Urinary bladder (tissue), 3 donors: ENCODE measurements at regions not wholly inside any gene's neighbourhood (a gene's known extent, or its start where the extent isn't known, plus 50 kb on each side); places are given as distances from the start of the nearest gene placed in this dataset.

Source experiments
- DNase-seq: peaks from one replicate; pipeline ENCODE4 v3.0.0-alpha.2; 2015; ENCODE audit errors: extremely low spot score
- H3K27ac ChIP-seq: one replicate; pipeline ENCODE4 v1.5.1; 2013; ENCODE audit warnings: low read depth, mild to moderate bottlenecking, moderate library complexity
- H3K36me3 ChIP-seq: one replicate; pipeline ENCODE4 v1.6.1; 2013; ENCODE audit warnings: mild to moderate bottlenecking, moderate library complexity; ENCODE audit not compliant: insufficient read depth
- H3K4me1 ChIP-seq: one replicate; pipeline ENCODE4 v1.6.1; 2013; ENCODE audit warnings: mild to moderate bottlenecking, moderate library complexity; ENCODE audit not compliant: insufficient read depth
- H3K4me3 ChIP-seq: one replicate; pipeline ENCODE4 v1.5.1; 2013; ENCODE audit warnings: low read depth, low read length
- WGBS: extraction: QIAGEN DNeasy Blood & Tissue Kit; methylation state at CpG from one replicate; pipeline ENCODE4 v1.1.7; 2013; 5-methylcytosine and 5-hydroxymethylcytosine counted together
- donor health status: healthy with polysubstance abuse.
- donor health status: healthy.

DNA sequence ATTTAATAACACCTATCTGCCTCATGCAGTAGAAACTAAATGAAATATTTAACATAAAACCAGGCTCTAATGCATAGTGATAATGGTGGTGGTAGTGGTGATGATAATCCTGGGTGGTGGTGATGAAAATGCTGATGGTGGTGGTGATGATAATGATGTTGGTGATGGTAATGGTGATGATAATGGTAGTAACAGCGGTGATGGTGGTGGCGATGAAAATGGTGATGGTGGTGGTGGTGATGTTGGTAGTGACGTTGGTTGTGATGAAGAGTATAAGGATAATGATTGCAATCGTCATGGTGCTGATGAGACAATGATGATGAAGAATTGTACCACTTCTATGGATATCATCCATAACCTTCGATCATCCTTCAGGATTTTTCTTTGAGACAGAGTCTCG, 173.7 kb upstream of the CDH11 start:
- no peaks in the 10 kb centered on the region for H3K4me1 ChIP-seq
- 99% methylated on average over 6 of the region's 6 CpGs for WGBS
- H3K36me3 ChIP-seq = no peaks in the 10 kb centered on the region
- no peak overlapping the region for H3K27ac ChIP-seq
- DNase-seq = no peak
- no peak overlapping the region for H3K4me3 ChIP-seq

GRCh38 chr16:65294708-65295107, 172.8 kb upstream of the CDH11 start:
- no peak overlapping the region for H3K4me3 ChIP-seq
- no peaks in the 10 kb centered on the region for H3K4me1 ChIP-seq
- no peak for DNase-seq
- H3K36me3 ChIP-seq = no peaks in the 10 kb centered on the region
- 85% methylated on average over 2 of the region's 2 CpGs for WGBS
- no peak overlapping the region for H3K27ac ChIP-seq

GRCh38 chr16:65294165-65294564, 172.3 kb upstream of the CDH11 start:
- Histone ChIP-seq H3K27ac (no peak overlapping the region), H3K4me1 (no peaks in the 10 kb centered on the region), H3K36me3 (no peaks in the 10 kb centered on the region), H3K4me3 (no peak overlapping the region)
- no peak for DNase-seq
- 85% methylated on average over 3 of the region's 3 CpGs for WGBS

- no peak for DNase-seq
- no peaks in the 10 kb centered on the region for H3K4me1 ChIP-seq
- no peaks in the 10 kb centered on the region for H3K36me3 ChIP-seq
- no peak overlapping the region for H3K4me3 ChIP-seq
- H3K27ac ChIP-seq = no peak overlapping the region
- 86% methylated on average over 4 of the region's 4 CpGs for WGBS
Observed at GRCh38 chr16:65289022-65289421, 167.2 kb upstream of the CDH11 start.

GRCh38 chr16:65287307-65287706, 165.4 kb upstream of the CDH11 start:
- no peak overlapping the region for H3K4me3 ChIP-seq
- no peaks in the 10 kb centered on the region for H3K36me3 ChIP-seq
- no peak overlapping the region for H3K27ac ChIP-seq
- DNase-seq = no peak
- no peaks in the 10 kb centered on the region for H3K4me1 ChIP-seq
- WGBS = 65% methylated on average over 2 of the region's 2 CpGs

DNA sequence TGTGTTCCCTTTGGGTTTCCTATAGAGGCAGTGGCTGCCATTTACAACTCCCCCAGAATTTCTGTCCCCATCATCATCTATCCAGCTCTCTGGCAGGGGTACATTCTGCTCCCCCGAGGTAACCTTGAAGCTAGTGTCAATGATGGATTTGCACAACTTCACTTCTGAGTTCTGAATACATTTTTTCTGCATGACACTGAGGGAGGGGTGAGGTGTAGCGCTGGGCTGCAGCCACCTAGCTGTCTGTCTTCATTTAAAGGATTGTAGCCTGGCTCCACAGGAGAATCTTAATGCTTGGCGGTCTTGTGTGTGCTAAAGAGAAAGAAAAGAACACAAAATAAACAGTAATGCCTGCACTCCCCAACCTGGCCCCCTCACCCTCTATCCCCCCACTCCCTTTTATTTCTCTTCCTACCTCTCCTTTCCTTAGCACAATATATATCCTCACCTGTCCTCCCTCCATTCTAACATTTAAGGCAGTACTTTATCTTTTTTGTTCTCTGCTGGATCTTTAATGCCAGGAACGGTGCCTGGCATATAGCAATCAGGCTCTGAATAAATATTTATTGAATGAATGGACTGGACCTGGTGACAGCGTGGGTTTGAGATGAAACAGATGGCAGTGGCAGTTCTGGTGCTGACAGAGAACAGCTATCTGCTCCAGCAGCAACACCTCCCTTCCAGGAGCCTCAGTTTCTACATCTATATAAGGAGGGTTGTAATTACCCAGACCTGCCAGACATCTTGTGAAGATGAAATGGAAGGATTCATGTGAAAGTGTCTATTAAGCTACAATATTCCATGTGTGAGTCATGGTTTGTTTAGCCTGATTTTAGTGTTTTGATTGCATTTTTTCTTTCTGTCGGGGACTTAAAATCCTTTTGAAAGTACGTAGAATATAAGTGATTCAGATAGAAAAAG, 163.5 kb upstream of the CDH11 start:
- no peaks in the 10 kb centered on the region for H3K36me3 ChIP-seq
- WGBS = 53% methylated on average over 7 of the region's 7 CpGs
- no peaks in the 10 kb centered on the region for H3K4me1 ChIP-seq
- no peak for DNase-seq
- no peak overlapping the region for H3K4me3 ChIP-seq
- H3K27ac ChIP-seq = no peak overlapping the region

DNA sequence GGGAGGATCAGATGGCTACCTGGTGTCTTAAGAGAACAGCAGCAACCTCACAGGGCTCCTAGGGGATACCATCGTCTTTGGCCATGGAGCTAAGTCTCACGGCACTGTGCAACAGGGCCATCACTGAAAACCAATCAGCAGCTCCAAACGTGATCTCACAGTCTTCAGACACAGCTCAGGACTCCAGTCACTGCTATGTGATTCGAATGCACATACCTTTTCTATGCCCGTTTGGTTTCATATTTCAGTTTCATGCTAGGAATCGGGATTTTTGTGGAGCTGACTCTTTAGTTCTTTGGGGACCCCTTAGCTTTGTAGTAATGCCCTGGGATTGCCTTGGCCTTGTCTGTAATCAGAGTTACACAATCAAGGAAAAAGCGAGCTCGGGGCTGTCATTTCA, 162.8 kb upstream of the CDH11 start:
- DNase-seq = no peak
- Histone ChIP-seq H3K36me3 (no peaks in the 10 kb centered on the region), H3K4me3 (no peak overlapping the region), H3K4me1 (no peaks in the 10 kb centered on the region), H3K27ac (no peak overlapping the region)
- WGBS = 75% methylated on average over 8 of the region's 8 CpGs

GRCh38 chr16:65283181-65283651, 161.4 kb upstream of the CDH11 start:
- 39% methylated on average over 3 of the region's 3 CpGs for WGBS
- Histone ChIP-seq H3K4me3 (no peak overlapping the region), H3K36me3 (no peaks in the 10 kb centered on the region), H3K27ac (no peak overlapping the region), H3K4me1 (no peaks in the 10 kb centered on the region)
- no peak for DNase-seq

DNA sequence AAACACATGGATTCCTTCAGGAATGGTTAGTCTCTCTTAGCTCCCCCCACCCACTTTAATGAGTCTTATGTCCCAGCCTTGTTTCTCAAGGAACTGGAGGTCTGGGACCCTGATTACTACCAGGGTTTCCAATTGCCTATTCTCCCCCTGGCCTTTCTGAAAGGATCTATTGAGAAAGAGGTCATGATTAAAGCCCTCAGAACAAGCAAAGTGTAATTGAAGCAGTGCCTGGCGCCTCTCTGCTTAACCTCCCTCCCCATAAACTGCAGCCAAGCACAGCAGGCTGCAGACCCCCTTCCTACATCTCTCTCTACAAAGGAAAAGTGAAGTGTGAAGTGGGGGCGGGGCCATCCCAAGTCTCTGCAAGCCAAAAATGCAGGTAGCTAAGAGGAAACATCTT, 159.7 kb upstream of the CDH11 start:
- WGBS = 89% methylated on average over 2 of the region's 2 CpGs
- no peak for DNase-seq
- no peak overlapping the region for H3K27ac ChIP-seq
- H3K4me3 ChIP-seq = no peak overlapping the region
- H3K36me3 ChIP-seq = no peaks in the 10 kb centered on the region
- H3K4me1 ChIP-seq = no peaks in the 10 kb centered on the region

DNA sequence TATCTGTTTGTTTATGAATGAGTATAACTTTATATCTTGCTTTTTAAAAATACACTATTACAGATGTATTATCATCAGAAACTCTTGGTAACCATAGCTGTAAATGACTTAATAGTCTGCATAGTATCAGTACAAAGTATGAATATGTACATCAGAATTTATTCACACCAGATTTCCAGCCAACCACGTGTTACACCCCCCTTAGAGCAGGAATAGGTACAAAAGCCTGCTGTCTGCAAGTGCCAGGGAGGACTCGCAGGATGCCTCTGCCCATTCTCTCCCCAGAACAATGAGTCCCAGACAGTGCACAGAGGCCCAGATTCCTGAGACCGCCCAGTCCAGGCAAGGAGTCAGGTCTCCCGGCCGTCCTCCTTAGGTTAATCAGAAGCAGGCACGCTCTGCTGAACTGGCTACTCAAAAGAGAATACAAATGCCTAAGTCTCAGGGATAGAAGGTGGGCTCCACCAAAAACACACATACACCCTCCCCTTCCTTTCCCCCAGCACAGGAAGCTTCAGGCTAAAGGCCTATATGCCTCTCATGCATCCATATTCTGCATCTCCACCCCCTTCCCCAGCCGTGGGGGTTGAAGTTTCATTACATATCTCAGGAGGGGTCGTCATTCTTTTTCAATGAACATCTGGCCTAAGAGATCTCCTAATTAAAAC, 159.1 kb upstream of the CDH11 start:
- no peak for DNase-seq
- Histone ChIP-seq H3K4me3 (no peak overlapping the region), H3K4me1 (no peaks in the 10 kb centered on the region), H3K27ac (no peak overlapping the region), H3K36me3 (no peaks in the 10 kb centered on the region)
- WGBS = 83% methylated on average over 8 of the region's 8 CpGs

DNA sequence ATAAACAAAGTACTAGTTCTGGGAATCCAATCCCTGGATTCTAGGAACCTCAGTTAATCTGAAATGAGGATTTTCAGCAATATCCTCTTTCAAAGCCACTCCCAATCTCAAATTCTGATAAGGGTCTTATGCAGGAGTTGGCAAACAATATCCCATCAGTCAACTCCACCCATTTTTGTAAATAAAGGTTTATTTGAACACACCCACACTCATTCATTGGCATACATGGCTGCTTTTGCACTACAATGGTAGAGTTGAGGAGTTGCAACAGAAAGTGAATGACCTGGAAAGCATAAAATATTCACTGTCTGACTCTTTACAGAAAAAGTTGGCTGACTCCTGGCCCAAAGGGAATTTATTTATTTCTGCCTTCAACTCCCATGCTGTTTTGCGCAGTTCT, 157.7 kb upstream of the CDH11 start:
- 92% methylated on average over 1 of the region's 1 CpG for WGBS
- no peak for DNase-seq

GRCh38 chr16:65278874-65279273, 157.0 kb upstream of the CDH11 start:
- no peaks in the 10 kb centered on the region for H3K4me1 ChIP-seq
- no peaks in the 10 kb centered on the region for H3K36me3 ChIP-seq
- H3K4me3 ChIP-seq = no peak overlapping the region
- H3K27ac ChIP-seq = no peak overlapping the region
- no peak for DNase-seq
- WGBS = 91% methylated on average over 6 of the region's 6 CpGs

More for the DNA sequence above, 157.7 kb upstream of the CDH11 start:
- no peak overlapping the region for H3K4me3 ChIP-seq
- H3K4me1 ChIP-seq = no peaks in the 10 kb centered on the region
- no peaks in the 10 kb centered on the region for H3K36me3 ChIP-seq
- H3K27ac ChIP-seq = no peak overlapping the region

DNA sequence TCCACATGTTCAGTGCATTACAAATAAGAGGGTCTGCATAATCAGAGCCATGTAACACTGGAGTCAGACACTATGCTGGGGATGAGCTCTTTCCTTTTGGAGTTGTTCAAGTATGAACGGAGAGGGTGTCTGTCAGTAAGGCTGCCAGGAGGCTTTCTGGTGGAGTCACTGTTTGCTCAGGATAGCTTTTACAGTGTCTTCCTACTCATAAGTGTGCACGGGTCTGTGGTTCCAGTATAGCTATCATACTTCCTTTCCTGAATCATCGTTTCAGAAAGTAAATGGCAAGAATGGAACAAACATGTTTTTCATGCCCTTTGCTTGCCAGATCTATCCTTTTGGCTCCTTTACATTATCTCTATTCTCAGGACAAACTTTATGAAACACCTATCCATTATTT, 152.7 kb upstream of the CDH11 start:
- no peak for DNase-seq
- WGBS = 84% methylated on average over 3 of the region's 3 CpGs
- H3K36me3 ChIP-seq = no peaks in the 10 kb centered on the region

More for the DNA sequence above, 152.7 kb upstream of the CDH11 start:
- H3K4me1 ChIP-seq = no peaks in the 10 kb centered on the region
- no peak overlapping the region for H3K4me3 ChIP-seq
- H3K27ac ChIP-seq = no peak overlapping the region
